ENCODE measurements at regions not wholly inside any gene's neighbourhood (a gene's known extent, or its start where the extent isn't known, plus 50 kb on each side); places are given as distances from the start of the nearest gene placed in this dataset.
"Not testable (repeated sequence)": the region's sequence is repeated elsewhere in the genome, so short reads cannot be mapped to it uniquely, and the experiment has no call there.

DNA sequence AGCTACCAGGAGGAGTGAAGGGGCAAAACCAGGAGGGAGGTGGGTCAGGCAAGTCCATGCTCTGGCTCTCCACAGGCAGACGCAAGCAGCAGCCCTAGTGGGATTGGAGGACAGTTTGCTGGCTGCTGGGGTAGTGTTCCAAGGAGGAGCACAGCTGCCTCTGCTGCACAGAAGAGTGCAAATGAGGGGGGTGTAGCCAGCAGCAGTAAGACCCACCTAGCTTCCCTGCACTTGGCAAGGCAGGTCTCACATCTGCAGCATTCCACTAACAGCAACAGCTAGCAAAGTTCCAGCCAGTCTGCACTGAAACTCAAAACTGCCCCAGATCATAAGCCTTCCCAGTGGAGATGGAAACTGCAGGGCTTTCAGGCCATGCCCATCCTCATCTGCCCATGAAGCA is 405.0 kb downstream of the UTRN start (continued):
- TF ChIP-seq, protein P1, sequence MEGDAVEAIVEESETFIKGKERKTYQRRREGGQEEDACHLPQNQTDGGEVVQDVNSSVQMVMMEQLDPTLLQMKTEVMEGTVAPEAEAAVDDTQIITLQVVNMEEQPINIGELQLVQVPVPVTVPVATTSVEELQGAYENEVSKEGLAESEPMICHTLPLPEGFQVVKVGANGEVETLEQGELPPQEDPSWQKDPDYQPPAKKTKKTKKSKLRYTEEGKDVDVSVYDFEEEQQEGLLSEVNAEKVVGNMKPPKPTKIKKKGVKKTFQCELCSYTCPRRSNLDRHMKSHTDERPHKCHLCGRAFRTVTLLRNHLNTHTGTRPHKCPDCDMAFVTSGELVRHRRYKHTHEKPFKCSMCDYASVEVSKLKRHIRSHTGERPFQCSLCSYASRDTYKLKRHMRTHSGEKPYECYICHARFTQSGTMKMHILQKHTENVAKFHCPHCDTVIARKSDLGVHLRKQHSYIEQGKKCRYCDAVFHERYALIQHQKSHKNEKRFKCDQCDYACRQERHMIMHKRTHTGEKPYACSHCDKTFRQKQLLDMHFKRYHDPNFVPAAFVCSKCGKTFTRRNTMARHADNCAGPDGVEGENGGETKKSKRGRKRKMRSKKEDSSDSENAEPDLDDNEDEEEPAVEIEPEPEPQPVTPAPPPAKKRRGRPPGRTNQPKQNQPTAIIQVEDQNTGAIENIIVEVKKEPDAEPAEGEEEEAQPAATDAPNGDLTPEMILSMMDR (conservative IDR thresholded peaks at IDR 0.05; ENCODE audit: low read depth in 2 of 2) = no peak
- no peak for TF ChIP-seq JUNB (IDR thresholded peaks at IDR 0.05; ENCODE audit: unreplicated experiment)
- TF ChIP-seq ZNF331 (CRISPR knock-in tag; IDR thresholded peaks at IDR 0.05; ENCODE audit: low read depth) = no peak
- TF ChIP-seq NANOG (IDR thresholded peaks at IDR 0.05; ENCODE audit: borderline replicate concordance) = no peak

- Histone ChIP-seq H2AFZ (no peak overlapping the region), H3K27ac (ENCODE audit: low read depth) (no peak overlapping the region), H3F3A (replicated peaks; ENCODE audit: low read depth) (no peaks in the 10 kb centered on the region), H3K79me2 (replicated peaks; ENCODE audit: insufficient read depth) (peaks cover 49% of the 10 kb centered on the region), H3K27me3 (ENCODE audit: insufficient read depth) (no peaks in the 10 kb centered on the region), H3K9me2 (ENCODE audit: insufficient read depth) (no peaks in the 10 kb centered on the region), H3K4me3 (no peak overlapping the region), H3K36me3 (ENCODE audit: insufficient read depth) (peaks cover 4% of the 10 kb centered on the region), H4K20me1 (replicated peaks; ENCODE audit: insufficient read depth) (no peaks in the 10 kb centered on the region), H3K4me2 (no peak overlapping the region), H3K4me1 (ENCODE audit: insufficient read depth) (0 out of 2 replicates have a peak, but pooled peaks cover 6% of the 10 kb centered on the region)
- peaks cover 37% of the 10 kb centered on the region for H3K36me3 Mint-ChIP-seq (ENCODE audit: low read depth)
- peaks cover 2% of the 10 kb centered on the region for H3K27me3 Mint-ChIP-seq (ENCODE audit: insufficient read depth, low read depth, poor library complexity)
- H3K4me1 Mint-ChIP-seq = peaks cover 7% of the 10 kb centered on the region
- no peak overlapping the region for H3K4me3 Mint-ChIP-seq
- no peak for ATAC-seq
- no peak overlapping the region for H3K27ac Mint-ChIP-seq
- H3K9me3 Mint-ChIP-seq = peaks cover 22% of the 10 kb centered on the region
- TF ChIP-seq EZH2phosphoT487 (IDR thresholded peaks at IDR 0.05; ENCODE audit: unreplicated experiment) = no peak
- no peak for TF ChIP-seq CREB1 (CRISPR knock-in tag; IDR thresholded peaks at IDR 0.05; ENCODE audit: low read depth)
- TF ChIP-seq POLR2AphosphoS5 (IDR thresholded peaks at IDR 0.05; ENCODE audit: low read depth) = no peak
- no peak for TF ChIP-seq ZNF114 (CRISPR knock-in tag; IDR thresholded peaks at IDR 0.05)
- TF ChIP-seq ZNF331 (CRISPR knock-in tag; IDR thresholded peaks at IDR 0.05; ENCODE audit: low read depth) = no peak
- TF ChIP-seq, protein P1 (conservative IDR thresholded peaks at IDR 0.05; ENCODE audit: low read depth in 2 of 2) = no peak
- no peak for TF ChIP-seq ZNF462 (CRISPR knock-in tag; IDR thresholded peaks at IDR 0.05)
- no peak for TF ChIP-seq STAT1 (IDR thresholded peaks at IDR 0.05; ENCODE audit: unreplicated experiment)
- no peak for TF ChIP-seq NANOG (IDR thresholded peaks at IDR 0.05; ENCODE audit: borderline replicate concordance)
- DNase-seq (ENCODE audit: low spot score) = no peak
Observed at GRCh38 chr6:144690666-144691065, 405.5 kb downstream of the UTRN start.

GRCh38 chr6:144692050-144692449 is 406.9 kb downstream of the UTRN start:
- not testable (repeated sequence) for H4K20me1 ChIP-seq (replicated peaks; ENCODE audit: insufficient read depth); H3K27me3 ChIP-seq (ENCODE audit: insufficient read depth); ATAC-seq; H3K9me2 ChIP-seq (ENCODE audit: insufficient read depth); H3K4me3 ChIP-seq; H3K27ac ChIP-seq (ENCODE audit: low read depth); DNase-seq (ENCODE audit: low spot score); H3K4me2 ChIP-seq; H3F3A ChIP-seq (replicated peaks; ENCODE audit: low read depth); H3K4me3 Mint-ChIP-seq; H2AFZ ChIP-seq; H3K27me3 Mint-ChIP-seq (ENCODE audit: insufficient read depth, low read depth, poor library complexity); H3K4me1 ChIP-seq (ENCODE audit: insufficient read depth); H3K36me3 ChIP-seq (ENCODE audit: insufficient read depth); H3K27ac Mint-ChIP-seq; H3K4me1 Mint-ChIP-seq
- peaks cover 42% of the 10 kb centered on the region for H3K79me2 ChIP-seq (replicated peaks; ENCODE audit: insufficient read depth)
- Mint-ChIP-seq H3K36me3 (ENCODE audit: low read depth) (peaks cover 27% of the 10 kb centered on the region), H3K9me3 (peaks cover 17% of the 10 kb centered on the region)

Measured in GM23338 (cell line).